Natural killer cell (primary cell): ENCODE measurements at regions not wholly inside any gene's neighbourhood (a gene's known extent, or its start where the extent isn't known, plus 50 kb on each side); places are given as distances from the start of the nearest gene placed in this dataset.

ENCODE experiments used
- ATAC-seq, 3 donors: fragments of 150-1000 bp in 2 of 3; fragments of 200-7000 bp in 1 of 3; cut with Tn5 transposase; 1 replicate in 1 of 3; 2 replicates in 2 of 3; pipeline ENCODE4 v1.10.0; 2021; ENCODE audit warnings: mild to moderate bottlenecking in 2 of 3, moderate library complexity in 2 of 3
- DNase-seq, 2 donors: peaks; one replicate each; pipeline versions ENCODE4 v3.0.0 to v3.0.0-alpha.2; 2013 to 2021; ENCODE audit warnings: mixed read lengths in 1 of 2
- H3K27ac ChIP-seq: one replicate; pipeline ENCODE4 v1.5.1; 2013; ENCODE audit warnings: mild to moderate bottlenecking, low read length
- H3K27me3 ChIP-seq: one replicate; pipeline ENCODE4 v1.6.1; 2013; ENCODE audit warnings: low read length; ENCODE audit not compliant: control insufficient read depth, insufficient read depth
- H3K36me3 ChIP-seq: one replicate; pipeline ENCODE4 v1.6.1; 2013; ENCODE audit warnings: low read length; ENCODE audit not compliant: control insufficient read depth, insufficient read depth
- H3K4me1 ChIP-seq: one replicate; pipeline ENCODE4 v1.6.1; 2013; ENCODE audit warnings: low read length; ENCODE audit not compliant: control insufficient read depth, insufficient read depth
- H3K4me3 ChIP-seq: one replicate; pipeline ENCODE4 v1.5.1; 2013; ENCODE audit warnings: low read length
- H3K9me3 ChIP-seq: one replicate; pipeline ENCODE4 v1.6.1; 2013; ENCODE audit warnings: low read length; ENCODE audit not compliant: control insufficient read depth, insufficient read depth
- H3K27ac Mint-ChIP-seq, 2 donors: one replicate each; pipeline ENCODE4 v1.8.0; 2022; ENCODE audit warnings: mild to moderate bottlenecking in 2 of 2, mixed read lengths in 2 of 2, moderate library complexity in 1 of 2
- H3K27me3 Mint-ChIP-seq, 2 donors: one replicate each; pipeline ENCODE4 v1.8.0; 2022; ENCODE audit warnings: low read depth in 2 of 2, mixed read lengths in 2 of 2
- H3K36me3 Mint-ChIP-seq: one replicate; pipeline ENCODE4 v1.8.0; 2022; ENCODE audit warnings: mixed read lengths
- H3K4me1 Mint-ChIP-seq, 2 donors: one replicate each; pipeline ENCODE4 v1.8.0; 2022; ENCODE audit warnings: mixed read lengths in 2 of 2
- H3K4me3 Mint-ChIP-seq: one replicate; pipeline ENCODE4 v1.8.0; 2022; ENCODE audit warnings: mild to moderate bottlenecking, moderate library complexity, mixed read lengths
- H3K9me3 Mint-ChIP-seq, 2 donors: one replicate each; pipeline ENCODE4 v1.8.0; 2022; ENCODE audit warnings: mixed read lengths in 2 of 2
- CTCF ChIP-seq: fragments of 200-600 bp; IDR thresholded peaks from one replicate; pipeline ENCODE4 v1.8.0; 2022; ENCODE audit warnings: antibody characterized with exemption
- WGBS: methylation state at CpG from one replicate; pipeline ENCODE4 v1.1.7; 2013; ENCODE audit warnings: missing lambda C conversion rate; ENCODE audit not compliant: insufficient coverage; 5-methylcytosine and 5-hydroxymethylcytosine counted together
- intact Hi-C: fragments of 100-400 bp; cut with micrococcal nuclease; formaldehyde crosslinking; loops from one replicate; pipeline ENCODE4 v1.14.2; 2022

DNA sequence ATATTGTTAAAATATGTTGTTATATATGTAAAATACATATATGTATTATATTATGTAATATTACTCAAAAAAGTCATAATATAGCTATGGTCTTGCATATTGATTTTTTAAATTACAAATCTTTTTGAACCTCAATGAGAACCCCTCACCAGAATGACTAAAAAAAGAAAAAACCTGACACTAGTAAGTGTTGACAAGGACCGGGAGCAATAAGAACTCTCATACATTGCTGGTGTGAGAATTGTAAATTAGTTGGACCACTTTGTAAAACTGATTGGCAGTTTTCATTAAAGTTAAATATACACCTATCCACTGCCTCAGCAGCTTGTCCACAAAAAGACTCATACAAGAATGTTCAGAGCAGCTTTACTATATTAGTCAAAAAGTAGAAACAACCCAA lies 280.0 kb downstream of the BMP7 start:
- no peaks in the 10 kb centered on the region for H3K36me3 ChIP-seq
- 100% methylated on average over 1 of the region's 1 CpG for WGBS
- intact Hi-C loops = no loop called here

DNA sequence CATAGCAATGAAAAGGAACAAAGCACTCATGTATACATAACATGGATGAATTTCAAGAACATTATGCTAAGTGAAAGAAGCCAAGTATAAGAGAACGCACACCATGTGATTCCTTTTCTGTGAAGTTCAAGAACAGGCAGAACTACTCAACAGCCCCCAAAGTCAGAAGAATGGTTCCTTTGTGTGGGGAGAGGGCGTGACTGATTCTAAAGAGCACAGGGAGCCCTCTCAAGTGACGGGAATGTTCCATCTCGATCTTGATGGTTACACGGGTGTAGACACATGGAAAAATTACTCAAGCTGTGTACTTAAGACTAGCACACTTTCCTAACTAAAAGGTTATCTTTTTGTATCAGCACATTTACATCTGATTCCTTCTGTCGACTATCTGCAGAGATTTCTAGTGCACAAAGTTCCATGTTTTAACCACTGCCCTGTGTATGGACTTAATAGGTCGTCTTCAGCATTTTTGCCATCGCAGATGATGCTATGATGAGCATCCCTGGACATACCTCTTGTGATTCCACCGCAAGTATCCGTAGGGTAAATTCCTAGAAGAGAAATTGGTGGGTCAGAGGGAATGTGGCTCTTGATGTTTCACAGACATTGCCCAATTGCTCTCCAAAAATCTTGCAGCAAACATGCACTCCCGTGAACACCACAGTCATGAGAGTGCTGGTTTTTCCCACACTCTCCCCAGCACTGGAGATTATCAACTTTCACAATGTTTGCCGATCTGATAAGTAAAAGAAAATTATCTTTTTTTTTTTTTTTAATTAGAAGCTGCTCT lies 279.3 kb downstream of the BMP7 start:
- Mint-ChIP-seq H3K27me3 (peaks cover 2 to 24% of the 10 kb centered on the region in 2 donors), H3K4me1 (no peaks in the 10 kb centered on the region), H3K4me3 (no peak overlapping the region), H3K27ac (no peak overlapping the region), H3K36me3 (peaks cover 11% of the 10 kb centered on the region), H3K9me3 (no peaks in the 10 kb centered on the region)
- no peaks in the 10 kb centered on the region for H3K27me3 ChIP-seq
- no peaks in the 10 kb centered on the region for H3K4me1 ChIP-seq
- no peak for DNase-seq
- no peak overlapping the region for H3K27ac ChIP-seq
- no peak overlapping the region for H3K4me3 ChIP-seq
- no peak for TF ChIP-seq CTCF
- H3K36me3 ChIP-seq = no peaks in the 10 kb centered on the region
- no peak for ATAC-seq
- WGBS = 82% methylated on average over 9 of the region's 12 CpGs
- H3K9me3 ChIP-seq = no peaks in the 10 kb centered on the region
- intact Hi-C loops = no loop called here

More for the DNA sequence above, 280.0 kb downstream of the BMP7 start:
- DNase-seq = no peak
- no peak overlapping the region for H3K27ac Mint-ChIP-seq
- H3K4me3 Mint-ChIP-seq = no peak overlapping the region
- H3K9me3 ChIP-seq = no peaks in the 10 kb centered on the region
- H3K27me3 ChIP-seq = no peaks in the 10 kb centered on the region
- H3K4me3 ChIP-seq = no peak overlapping the region
- H3K4me1 Mint-ChIP-seq = no peaks in the 10 kb centered on the region
- H3K36me3 Mint-ChIP-seq = peaks cover 11% of the 10 kb centered on the region
- peaks cover 2 to 30% of the 10 kb centered on the region in 2 donors for H3K27me3 Mint-ChIP-seq
- no peak for TF ChIP-seq CTCF
- no peak for ATAC-seq
- no peaks in the 10 kb centered on the region for H3K4me1 ChIP-seq
- no peaks in the 10 kb centered on the region for H3K9me3 Mint-ChIP-seq
- H3K27ac ChIP-seq = no peak overlapping the region

- no peak overlapping the region for H3K27ac ChIP-seq
- 67% methylated on average over 16 of the region's 16 CpGs for WGBS
- H3K4me1 ChIP-seq = no peaks in the 10 kb centered on the region
- intact Hi-C loops = no loop called here
- ATAC-seq (no peak), DNase-seq (no peak)
- no peaks in the 10 kb centered on the region for H3K36me3 ChIP-seq
- no peaks in the 10 kb centered on the region for H3K27me3 ChIP-seq
- peaks cover 11% of the 10 kb centered on the region for H3K36me3 Mint-ChIP-seq
- H3K4me3 Mint-ChIP-seq = no peak overlapping the region
- TF ChIP-seq CTCF = no peak
- peaks cover 2 to 23% of the 10 kb centered on the region in 2 donors for H3K27me3 Mint-ChIP-seq
- no peaks in the 10 kb centered on the region for H3K4me1 Mint-ChIP-seq
- no peaks in the 10 kb centered on the region for H3K9me3 Mint-ChIP-seq
- no peaks in the 10 kb centered on the region for H3K9me3 ChIP-seq
- H3K4me3 ChIP-seq = no peak overlapping the region
- no peak overlapping the region for H3K27ac Mint-ChIP-seq
Measured at GRCh38 chr20:56987986-56988385, 278.5 kb downstream of the BMP7 start.

GRCh38 chr20:56988446-56988845 lies 278.0 kb downstream of the BMP7 start:
- WGBS = 79% methylated on average over 8 of the region's 8 CpGs
- no peaks in the 10 kb centered on the region for H3K9me3 ChIP-seq
- Mint-ChIP-seq H3K27ac (no peak overlapping the region), H3K9me3 (no peaks in the 10 kb centered on the region), H3K4me1 (no peaks in the 10 kb centered on the region), H3K27me3 (peaks cover 2 to 23% of the 10 kb centered on the region in 2 donors), H3K4me3 (no peak overlapping the region), H3K36me3 (peaks cover 11% of the 10 kb centered on the region)
- no peak for ATAC-seq
- no peak for DNase-seq
- TF ChIP-seq CTCF = no peak
- H3K4me1 ChIP-seq = no peaks in the 10 kb centered on the region
- no peak overlapping the region for H3K4me3 ChIP-seq
- no peaks in the 10 kb centered on the region for H3K27me3 ChIP-seq
- intact Hi-C loops = no loop called here
- H3K27ac ChIP-seq = no peak overlapping the region
- no peaks in the 10 kb centered on the region for H3K36me3 ChIP-seq
